Neutrophil (primary cell): ENCODE measurements at regions not wholly inside any gene's neighbourhood (a gene's known extent, or its start where the extent isn't known, plus 50 kb on each side); places are given as distances from the start of the nearest gene placed in this dataset.

ENCODE experiments used
- H3K27ac ChIP-seq: fragments of 200-600 bp; sonication (generic); 2 replicates; pipeline ENCODE4 v1.5.1; 2016; ENCODE audit warnings: mild to moderate bottlenecking, moderate library complexity
- H3K27me3 ChIP-seq: fragments of 200-600 bp; sonication (generic); 2 replicates; pipeline ENCODE4 v1.6.0; 2016; ENCODE audit warnings: mild to moderate bottlenecking
- H3K36me3 ChIP-seq: fragments of 200-600 bp; sonication (generic); 2 replicates; pipeline ENCODE4 v1.5.1; 2017
- H3K4me1 ChIP-seq, 2 experiments: fragments of 200-600 bp in 1 of 2; sonication (generic) in 1 of 2; 1 replicate in 1 of 2; 2 replicates in 1 of 2; pipeline versions ENCODE4 v1.5.1 to v1.6.1; 2013 to 2016; ENCODE audit warnings: low read depth in 1 of 2, low read length in 1 of 2, mild to moderate bottlenecking in 1 of 2, moderate library complexity in 1 of 2; ENCODE audit not compliant: control insufficient read depth in 1 of 2, insufficient read depth in 1 of 2
- H3K4me3 ChIP-seq, 2 experiments: fragments of 200-600 bp in 1 of 2; sonication (generic) in 1 of 2; 1 replicate in 1 of 2; 2 replicates in 1 of 2; pipeline ENCODE4 v1.5.1; 2013 to 2016; ENCODE audit warnings: low read depth in 1 of 2, low read length in 1 of 2, mild to moderate bottlenecking in 1 of 2, moderate library complexity in 1 of 2
- H3K9me3 ChIP-seq: fragments of 200-600 bp; sonication (generic); 2 replicates; pipeline ENCODE4 v1.5.1; 2016
- CTCF ChIP-seq: fragments of 200-600 bp; sonication (generic); IDR thresholded peaks from 2 replicates; pipeline ENCODE4 v1.5.1; 2016; ENCODE audit warnings: antibody characterized with exemption

DNA sequence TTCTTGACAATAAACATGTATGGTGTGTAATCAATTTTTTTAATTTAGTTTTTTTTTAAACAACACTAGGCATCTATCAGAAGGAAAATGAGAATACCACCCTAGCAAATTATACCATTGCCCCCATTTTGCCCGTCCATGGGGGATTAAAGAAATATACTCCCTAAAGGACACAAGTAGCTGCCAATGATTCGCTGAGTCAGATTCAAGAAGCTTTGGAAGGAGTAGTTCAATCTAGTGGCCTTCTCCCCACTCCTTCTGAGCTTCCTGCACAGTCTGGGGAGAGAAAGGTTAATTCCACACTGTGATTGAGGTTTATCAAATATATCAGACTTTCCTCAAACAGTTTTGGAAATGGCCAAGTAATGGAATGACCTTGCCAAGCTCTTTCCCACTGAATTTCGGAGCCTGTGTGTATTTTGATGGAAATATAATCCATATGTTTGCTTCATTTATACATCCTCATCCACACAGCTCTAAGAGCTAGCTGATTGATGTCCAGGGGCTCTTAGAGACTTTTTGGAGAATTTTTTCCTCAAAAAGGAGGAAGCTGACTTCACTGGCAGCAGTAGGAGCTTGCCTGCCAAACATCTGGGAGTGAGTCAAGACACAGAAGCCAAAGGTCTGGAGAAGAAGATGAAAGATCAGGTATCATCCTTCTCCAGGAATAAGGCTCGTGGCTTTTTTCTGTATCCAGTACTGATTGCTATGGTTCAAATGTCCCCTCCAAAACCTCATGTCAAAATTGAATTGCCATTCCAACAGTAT, 478.5 kb upstream of the PROK2 start:
- Histone ChIP-seq H3K9me3 (no peaks in the 10 kb centered on the region), H3K36me3 (no peaks in the 10 kb centered on the region), H3K27ac (no peak overlapping the region), H3K4me3 (no peak overlapping the region), H3K27me3 (no peaks in the 10 kb centered on the region), H3K4me1 (peaks cover 4 to 5% of the 10 kb centered on the region in 2 experiments)
- TF ChIP-seq CTCF, result no peak

DNA sequence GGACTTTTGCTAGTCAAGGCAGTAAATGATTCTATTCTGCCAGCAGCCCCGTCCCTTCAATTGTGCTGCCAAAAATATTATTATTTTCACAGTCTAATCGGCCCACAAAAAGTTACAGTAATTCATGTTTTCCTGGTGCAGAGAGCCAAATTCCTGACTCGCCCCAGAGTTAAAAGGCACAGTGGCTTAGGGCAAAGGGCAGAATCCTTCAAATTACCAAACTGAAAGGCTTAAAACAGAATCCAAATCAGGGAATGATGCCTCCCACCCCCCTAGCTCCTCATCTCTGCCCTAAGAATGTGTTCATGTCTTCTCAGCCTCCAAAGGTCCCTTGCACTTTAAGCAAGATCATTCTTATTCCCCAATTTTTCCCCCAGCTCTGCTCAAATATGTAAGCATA, 477.8 kb upstream of the PROK2 start:
- H3K27me3 ChIP-seq, result no peaks in the 10 kb centered on the region
- peaks cover 5 to 7% of the 10 kb centered on the region in 2 experiments for H3K4me1 ChIP-seq
- H3K4me3 ChIP-seq, result no peak overlapping the region
- no peak for TF ChIP-seq CTCF
- no peaks in the 10 kb centered on the region for H3K36me3 ChIP-seq
- H3K9me3 ChIP-seq, result no peaks in the 10 kb centered on the region
- H3K27ac ChIP-seq, result no peak overlapping the region

DNA sequence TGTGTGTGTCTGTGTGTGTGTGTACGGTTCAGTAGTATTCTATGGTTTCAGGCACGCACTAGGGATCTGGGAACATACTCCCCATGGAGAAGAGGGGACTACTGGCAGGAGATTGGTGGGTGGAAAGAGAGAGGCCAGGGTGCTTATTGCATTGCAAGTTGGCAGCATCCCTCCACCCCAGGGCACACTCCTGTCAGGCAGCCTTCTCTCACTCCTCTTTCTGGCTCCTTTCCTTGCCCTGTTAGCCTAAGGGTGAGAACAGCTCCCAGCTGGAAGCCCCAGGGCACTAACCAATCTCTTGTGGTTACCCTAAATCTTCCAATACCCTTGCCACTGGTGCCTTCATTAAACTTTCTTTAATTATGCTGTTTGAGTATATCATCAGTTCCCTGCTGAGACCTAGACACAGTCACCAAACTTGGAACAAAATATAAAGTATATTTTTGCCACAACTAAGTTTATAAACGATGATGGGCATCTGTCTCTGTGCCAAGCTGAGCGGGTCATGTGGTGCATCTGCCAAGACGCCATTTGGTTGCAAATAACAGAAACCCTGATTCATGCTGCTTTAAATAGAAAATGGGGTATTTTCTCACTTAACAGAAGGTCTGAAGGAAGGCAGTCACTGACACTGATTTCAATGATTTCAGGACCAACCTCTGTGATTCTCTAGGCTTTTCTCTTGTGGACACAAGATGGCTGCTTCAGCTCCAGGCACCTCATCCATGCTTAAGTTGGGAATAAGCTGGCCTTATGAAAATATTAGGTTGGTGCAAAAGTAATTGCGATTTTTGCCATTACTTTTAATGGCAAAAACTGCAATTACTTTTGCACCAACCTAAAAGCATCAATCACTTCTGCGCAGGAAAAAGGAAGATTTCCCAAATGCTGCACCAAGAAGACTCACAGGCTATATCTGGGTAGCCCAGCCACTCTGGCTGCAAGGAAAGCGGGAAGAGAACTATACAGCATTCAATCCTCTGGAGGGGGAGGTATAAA, 476.9 kb upstream of the PROK2 start:
- Histone ChIP-seq H3K27me3 (no peaks in the 10 kb centered on the region), H3K27ac (no peak overlapping the region), H3K36me3 (no peaks in the 10 kb centered on the region), H3K4me3 (no peak overlapping the region), H3K4me1 (peaks cover 5 to 7% of the 10 kb centered on the region in 2 experiments), H3K9me3 (no peaks in the 10 kb centered on the region)
- TF ChIP-seq CTCF, result no peak

GRCh38 chr3:72260588-72260910, 475.6 kb upstream of the PROK2 start:
- H3K4me1 ChIP-seq, result peaks cover 5 to 7% of the 10 kb centered on the region in 2 experiments
- H3K27me3 ChIP-seq, result no peaks in the 10 kb centered on the region
- H3K9me3 ChIP-seq, result no peaks in the 10 kb centered on the region
- TF ChIP-seq CTCF, result no peak
- no peak overlapping the region for H3K4me3 ChIP-seq
- no peak overlapping the region for H3K27ac ChIP-seq
- no peaks in the 10 kb centered on the region for H3K36me3 ChIP-seq

DNA sequence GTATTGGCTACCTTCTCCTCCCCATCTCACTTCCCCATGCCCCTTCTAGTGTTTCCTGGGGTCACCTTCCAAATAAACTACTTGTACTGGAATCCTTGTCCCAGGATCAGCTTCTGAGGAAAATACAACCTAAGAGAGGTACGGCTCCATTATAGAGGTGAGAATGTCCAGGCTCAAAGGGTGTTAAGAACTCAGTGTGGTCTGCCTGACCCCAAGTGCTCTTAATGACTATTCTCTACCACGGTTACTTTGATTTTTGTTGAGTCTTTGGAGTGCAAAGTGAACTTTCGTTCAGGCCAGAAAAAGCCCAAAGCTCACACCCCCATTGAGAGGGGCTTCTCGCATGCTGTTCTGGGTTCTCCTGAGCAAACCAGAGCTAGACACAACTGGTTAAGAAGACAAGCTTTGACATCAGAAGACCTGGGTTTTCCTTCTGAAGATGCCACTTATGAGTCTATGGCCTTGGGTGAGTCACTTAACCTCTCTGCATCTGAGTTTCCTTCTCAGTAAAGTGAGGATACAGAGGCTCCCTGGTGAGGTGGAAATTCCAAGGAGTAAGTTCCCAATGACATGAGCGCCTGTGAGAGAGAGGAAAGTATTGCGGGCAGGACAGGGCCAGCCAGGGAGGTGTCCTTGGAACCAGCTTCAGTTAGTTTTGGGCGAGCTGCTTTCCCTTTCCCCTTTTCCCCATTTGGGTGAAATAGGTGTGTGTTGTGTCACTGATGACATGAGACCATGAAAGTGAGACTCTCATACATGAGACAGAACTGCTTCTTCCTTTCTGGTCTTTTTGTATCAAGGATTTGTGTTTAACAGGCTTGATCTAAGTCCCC, 475.0 kb upstream of the PROK2 start:
- no peak overlapping the region for H3K27ac ChIP-seq
- no peaks in the 10 kb centered on the region for H3K36me3 ChIP-seq
- H3K9me3 ChIP-seq, result no peaks in the 10 kb centered on the region
- TF ChIP-seq CTCF, result no peak
- no peak overlapping the region for H3K4me3 ChIP-seq
- H3K4me1 ChIP-seq, result peaks cover 5 to 7% of the 10 kb centered on the region in 2 experiments
- no peaks in the 10 kb centered on the region for H3K27me3 ChIP-seq
